Kidney (tissue), 13 donors: ENCODE measurements at regions not wholly inside any gene's neighbourhood (a gene's known extent, or its start where the extent isn't known, plus 50 kb on each side); places are given as distances from the start of the nearest gene placed in this dataset.

Experiments
- DNase-seq, 5 donors: peaks; one replicate each; pipeline ENCODE4 v3.0.0-alpha.2; 2013 to 2020
- FAIRE-seq: peaks from 2 replicates; lab custom pipeline; 2012; peaks lifted over from hg19 to GRCh38; lab: Jason Lieb, UNC
- H3K27ac ChIP-seq, 2 donors: one replicate each; pipeline ENCODE4 v1.7.0; 2013; ENCODE audit warnings: low read depth in 2 of 2, low read length in 2 of 2, inconsistent platforms in 1 of 2
- H3K27me3 ChIP-seq: one replicate; pipeline ENCODE4 v1.7.1; 2013; ENCODE audit warnings: low read length, inconsistent platforms; ENCODE audit not compliant: control insufficient read depth, insufficient read depth
- H3K36me3 ChIP-seq, 3 donors: one replicate each; pipeline versions ENCODE4 v1.7.0 to v1.7.1; 2013; ENCODE audit warnings: low read length in 3 of 3, control low read depth in 1 of 3, inconsistent platforms in 1 of 3; ENCODE audit not compliant: insufficient read depth in 3 of 3, control insufficient read depth in 2 of 3
- H3K4me1 ChIP-seq, 3 donors: one replicate each; pipeline versions ENCODE4 v1.7.0 to v1.7.1; 2013; ENCODE audit warnings: low read length in 3 of 3, inconsistent platforms in 1 of 3, low read depth in 1 of 3; ENCODE audit not compliant: control insufficient read depth in 2 of 3, insufficient read depth in 2 of 3
- H3K4me3 ChIP-seq, 3 donors: one replicate each; pipeline versions ENCODE4 v1.7.0 to v1.8.1; 2013; ENCODE audit warnings: low read length in 3 of 3, control low read depth in 1 of 3, inconsistent platforms in 1 of 3
- H3K9ac ChIP-seq, 3 donors: one replicate each; pipeline versions ENCODE4 v1.7.0 to v1.7.1; 2013; ENCODE audit warnings: low read length in 3 of 3, control low read depth in 1 of 3, inconsistent platforms in 1 of 3
- H3K9me3 ChIP-seq, 3 donors: one replicate each; pipeline versions ENCODE4 v1.7.0 to v1.7.1; 2013; ENCODE audit warnings: low read length in 3 of 3, control low read depth in 1 of 3, inconsistent platforms in 1 of 3; ENCODE audit not compliant: control insufficient read depth in 2 of 3, insufficient read depth in 1 of 3
- CTCF ChIP-seq: IDR thresholded peaks from 3 replicates; pipeline ENCODE4 v1.5.1; 2012; ENCODE audit warnings: mild to moderate bottlenecking, moderate library complexity, borderline replicate concordance; ENCODE audit not compliant: insufficient read depth; ENCODE audit errors: extremely low read depth
- intact Hi-C: fragments of 100-400 bp; cut with DNase I; formaldehyde crosslinking; loops from one replicate; pipeline ENCODE4 v1.11.1; 2022
- donor health status: control.
- donor health status: control.
- donor health status: control.
- donor health status: control.
- donor health status: control.
- donor health status: DM: yes; HTN: yes; CAD: no.
- donor health status: Normal renal cell carcinoma (clear cell type).

DNA sequence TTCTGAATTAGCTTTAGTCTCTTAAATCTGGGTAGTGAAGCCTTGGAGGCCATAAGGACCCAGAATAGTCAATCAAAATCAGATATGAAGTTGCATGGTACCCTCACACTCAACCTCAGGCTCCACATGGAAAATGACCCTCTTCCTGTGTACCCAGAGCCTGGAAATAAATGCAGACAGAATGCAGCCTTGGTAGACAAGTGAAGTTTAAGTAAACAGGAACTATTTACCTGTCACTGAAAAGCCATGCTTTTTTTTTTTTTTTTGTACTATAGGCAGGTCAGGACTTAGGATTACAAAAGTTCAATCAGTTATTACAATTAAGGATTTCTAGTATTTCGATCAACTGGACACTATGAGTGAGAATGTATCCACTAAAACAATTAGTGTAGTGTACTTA is 2654.2 kb upstream of the PCDH20 start:
- H3K9me3 ChIP-seq = no peaks in the 10 kb centered on the region
- no peak for DNase-seq
- no peak for FAIRE-seq

GRCh38 chr13:64066711-64067110 is 2651.1 kb upstream of the PCDH20 start:
- no peak for TF ChIP-seq CTCF
- FAIRE-seq (no peak), DNase-seq (no peak)

More for the DNA sequence above, 2654.2 kb upstream of the PCDH20 start:
- Histone ChIP-seq H3K9ac (no peak overlapping the region), H3K4me1 (no peaks in the 10 kb centered on the region), H3K4me3 (no peak overlapping the region), H3K27ac (no peak overlapping the region), H3K27me3 (no peaks in the 10 kb centered on the region), H3K36me3 (no peaks in the 10 kb centered on the region)
- intact Hi-C loops = no loop called here
- TF ChIP-seq CTCF = no peak

DNA sequence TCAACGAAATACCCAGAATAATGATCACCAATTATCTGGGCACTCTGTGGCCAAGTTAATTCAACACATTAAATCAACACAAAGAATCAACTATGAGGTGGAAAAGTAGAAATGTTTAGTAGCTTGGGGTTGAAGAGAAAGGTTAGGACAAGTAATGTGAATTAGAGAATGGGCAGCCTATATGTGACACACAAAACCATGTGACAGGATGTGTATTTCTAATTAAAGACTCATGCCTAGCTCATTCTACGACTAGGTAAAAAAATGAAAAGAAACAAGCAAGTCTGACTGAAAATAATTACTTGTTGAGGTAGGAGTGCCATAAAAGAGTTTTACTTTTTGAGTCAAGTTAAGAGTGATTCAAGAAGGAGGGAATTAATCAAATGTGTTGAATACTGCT is 2646.0 kb upstream of the PCDH20 start:
- Histone ChIP-seq H3K36me3 (no peaks in the 10 kb centered on the region), H3K27ac (no peak overlapping the region), H3K9me3 (no peaks in the 10 kb centered on the region), H3K4me1 (no peaks in the 10 kb centered on the region), H3K4me3 (no peak overlapping the region), H3K27me3 (no peaks in the 10 kb centered on the region), H3K9ac (no peak overlapping the region)
- intact Hi-C loops = no loop called here
- DNase-seq = no peak
- FAIRE-seq = no peak
- TF ChIP-seq CTCF = no peak

More at GRCh38 chr13:64066711-64067110, 2651.1 kb upstream of the PCDH20 start:
- no peak overlapping the region for H3K4me3 ChIP-seq
- H3K9ac ChIP-seq = no peak overlapping the region
- H3K4me1 ChIP-seq = no peaks in the 10 kb centered on the region
- no peaks in the 10 kb centered on the region for H3K9me3 ChIP-seq
- H3K36me3 ChIP-seq = no peaks in the 10 kb centered on the region
- H3K27me3 ChIP-seq = no peaks in the 10 kb centered on the region
- no peak overlapping the region for H3K27ac ChIP-seq
- intact Hi-C loops = no loop called here

DNA sequence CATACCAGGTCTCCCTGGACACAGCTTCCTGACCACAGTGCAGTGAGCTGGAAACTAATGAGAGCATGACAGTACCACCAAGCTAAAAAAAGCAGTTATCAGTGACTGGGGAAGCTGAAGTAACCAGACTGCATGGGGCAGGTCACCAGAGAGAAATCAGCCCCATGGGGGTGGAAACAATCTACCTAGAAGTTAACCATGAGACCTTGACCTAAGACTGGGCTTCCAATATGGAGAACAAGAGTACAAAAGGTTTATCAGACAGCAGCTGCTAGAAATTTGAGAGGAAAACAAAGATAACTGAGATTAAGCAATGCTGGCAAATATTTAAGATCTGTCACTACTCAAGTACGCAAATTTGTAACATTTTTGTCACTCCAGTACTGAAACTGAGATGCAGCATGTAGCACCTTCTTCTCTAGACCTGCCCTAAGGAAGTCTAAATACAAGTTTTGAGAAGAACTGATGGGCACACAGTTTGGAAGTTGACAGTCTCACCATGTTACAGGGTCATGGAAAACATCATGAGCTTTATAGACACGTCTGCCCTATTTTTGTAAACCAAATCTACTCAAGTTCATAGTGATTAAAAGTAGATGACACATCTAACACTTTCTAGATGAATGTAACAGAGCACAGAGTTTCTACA is 2641.8 kb upstream of the PCDH20 start:
- no peaks in the 10 kb centered on the region for H3K4me1 ChIP-seq
- H3K9me3 ChIP-seq = no peaks in the 10 kb centered on the region
- no peaks in the 10 kb centered on the region for H3K36me3 ChIP-seq
- FAIRE-seq = no peak
- no peaks in the 10 kb centered on the region for H3K27me3 ChIP-seq
- H3K27ac ChIP-seq = no peak overlapping the region
- no peak overlapping the region for H3K4me3 ChIP-seq
- no peak for DNase-seq
- intact Hi-C loops = no loop called here
- TF ChIP-seq CTCF = no peak
- H3K9ac ChIP-seq = no peak overlapping the region
